Peyer's patch (tissue), 4 donors: ENCODE measurements at regions not wholly inside any gene's neighbourhood (a gene's known extent, or its start where the extent isn't known, plus 50 kb on each side); places are given as distances from the start of the nearest gene placed in this dataset.

ENCODE experiments used
- DNase-seq, 3 donors: peaks; one replicate each; pipeline ENCODE4 v3.0.0-alpha.2; 2017 to 2019
- H3K27ac ChIP-seq, 4 donors: fragments of 200-600 bp; sonication (generic); one replicate each; pipeline ENCODE4 v1.5.1; 2016 to 2019
- H3K27me3 ChIP-seq, 2 donors: fragments of 200-600 bp; sonication (generic); one replicate each; pipeline ENCODE4 v1.5.1; 2019
- H3K36me3 ChIP-seq, 3 donors: fragments of 200-600 bp; sonication (generic); one replicate each; pipeline ENCODE4 v1.5.1; 2016 to 2019
- H3K4me1 ChIP-seq, 4 donors: fragments of 200-600 bp; sonication (generic); one replicate each; pipeline ENCODE4 v1.5.1; 2016 to 2019
- H3K4me3 ChIP-seq, 4 donors: fragments of 200-600 bp; sonication (generic); 1 replicate in 3 of 4; 2 replicates in 1 of 4; pipeline ENCODE4 v1.5.1; 2016 to 2019; ENCODE audit warnings: mild to moderate bottlenecking in 1 of 4
- H3K9me3 ChIP-seq, 4 donors: fragments of 200-600 bp; sonication (generic); one replicate each; pipeline ENCODE4 v1.5.1; 2016 to 2019; ENCODE audit warnings: mild to moderate bottlenecking in 1 of 4
- POLR2A ChIP-seq, 2 donors: fragments of 450-650 bp; IDR thresholded peaks; one replicate each; pipeline ENCODE4 v1.5.1; 2017; ENCODE audit warnings: antibody characterized with exemption in 2 of 2, mild to moderate bottlenecking in 2 of 2, moderate library complexity in 2 of 2
- TF ChIP-seq, protein P1 (sequence below), 6 experiments: fragments of 450-650 bp in 4 of 6; fragments of 200-600 bp in 2 of 6; sonication (generic) in 1 of 6; IDR thresholded peaks; one replicate each; pipeline ENCODE4 v1.5.1; 2017 to 2019; ENCODE audit warnings: antibody characterized with exemption in 6 of 6, mild to moderate bottlenecking in 3 of 6, moderate library complexity in 1 of 6

DNA sequence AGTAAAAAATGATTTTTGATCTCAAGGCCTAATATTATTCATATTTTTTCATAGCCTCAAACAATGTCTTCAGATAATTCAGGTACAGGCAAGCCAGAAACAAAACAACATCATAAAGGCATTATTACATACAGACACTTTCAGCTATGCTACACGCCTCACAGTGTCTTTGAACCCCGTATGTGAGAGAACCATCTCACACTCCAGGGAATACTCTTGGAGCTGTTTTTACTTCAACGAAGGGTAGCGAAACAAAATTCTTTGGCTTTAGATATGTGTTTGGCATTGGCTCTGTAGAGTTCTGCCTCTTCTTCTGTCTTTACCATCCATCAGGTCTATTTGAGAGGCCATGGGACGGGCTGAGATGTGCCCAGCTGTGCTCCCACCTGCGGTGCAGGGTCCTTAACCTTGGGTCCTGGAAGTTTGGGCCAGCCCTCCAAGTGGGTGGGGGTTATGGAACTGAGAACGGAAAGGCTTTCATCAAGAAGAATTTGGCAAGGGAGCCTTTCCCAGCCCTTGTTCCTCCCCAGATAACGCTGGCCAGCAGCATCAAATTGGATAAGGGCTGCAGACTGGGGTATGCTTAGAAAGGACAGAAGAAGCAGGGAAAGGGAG, 276.9 kb downstream of the TCF7L2 start:
- DNase-seq = no peak
- H3K4me1 ChIP-seq = no peaks in the 10 kb centered on the region
- TF ChIP-seq, protein P1, sequence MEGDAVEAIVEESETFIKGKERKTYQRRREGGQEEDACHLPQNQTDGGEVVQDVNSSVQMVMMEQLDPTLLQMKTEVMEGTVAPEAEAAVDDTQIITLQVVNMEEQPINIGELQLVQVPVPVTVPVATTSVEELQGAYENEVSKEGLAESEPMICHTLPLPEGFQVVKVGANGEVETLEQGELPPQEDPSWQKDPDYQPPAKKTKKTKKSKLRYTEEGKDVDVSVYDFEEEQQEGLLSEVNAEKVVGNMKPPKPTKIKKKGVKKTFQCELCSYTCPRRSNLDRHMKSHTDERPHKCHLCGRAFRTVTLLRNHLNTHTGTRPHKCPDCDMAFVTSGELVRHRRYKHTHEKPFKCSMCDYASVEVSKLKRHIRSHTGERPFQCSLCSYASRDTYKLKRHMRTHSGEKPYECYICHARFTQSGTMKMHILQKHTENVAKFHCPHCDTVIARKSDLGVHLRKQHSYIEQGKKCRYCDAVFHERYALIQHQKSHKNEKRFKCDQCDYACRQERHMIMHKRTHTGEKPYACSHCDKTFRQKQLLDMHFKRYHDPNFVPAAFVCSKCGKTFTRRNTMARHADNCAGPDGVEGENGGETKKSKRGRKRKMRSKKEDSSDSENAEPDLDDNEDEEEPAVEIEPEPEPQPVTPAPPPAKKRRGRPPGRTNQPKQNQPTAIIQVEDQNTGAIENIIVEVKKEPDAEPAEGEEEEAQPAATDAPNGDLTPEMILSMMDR (IDR thresholded peaks at IDR 0.05) = no peak
- no peak for TF ChIP-seq POLR2A (IDR thresholded peaks at IDR 0.05)
- no peaks in the 10 kb centered on the region for H3K36me3 ChIP-seq
- H3K27me3 ChIP-seq = no peaks in the 10 kb centered on the region
- H3K27ac ChIP-seq = no peak overlapping the region
- H3K4me3 ChIP-seq = no peak overlapping the region
- H3K9me3 ChIP-seq = no peaks in the 10 kb centered on the region

GRCh38 chr10:113228530-113228929, 278.5 kb downstream of the TCF7L2 start:
- no peaks in the 10 kb centered on the region for H3K36me3 ChIP-seq
- no peak overlapping the region for H3K27ac ChIP-seq
- no peak for DNase-seq
- TF ChIP-seq, protein P1 (IDR thresholded peaks at IDR 0.05) = no peak
- no peak for TF ChIP-seq POLR2A (IDR thresholded peaks at IDR 0.05)
- H3K27me3 ChIP-seq = no peaks in the 10 kb centered on the region
- H3K4me1 ChIP-seq = no peaks in the 10 kb centered on the region
- H3K4me3 ChIP-seq = no peak overlapping the region
- H3K9me3 ChIP-seq = no peaks in the 10 kb centered on the region

- Histone ChIP-seq H3K27me3 (no peaks in the 10 kb centered on the region), H3K4me1 (no peaks in the 10 kb centered on the region), H3K27ac (no peak overlapping the region), H3K9me3 (no peaks in the 10 kb centered on the region), H3K4me3 (no peak overlapping the region), H3K36me3 (no peaks in the 10 kb centered on the region)
- TF ChIP-seq, protein P1 (IDR thresholded peaks at IDR 0.05) = no peak
- TF ChIP-seq POLR2A (IDR thresholded peaks at IDR 0.05) = no peak
- DNase-seq = no peak
Measured at GRCh38 chr10:113230011-113230610, 280.1 kb downstream of the TCF7L2 start.

GRCh38 chr10:113232928-113233511, 283.0 kb downstream of the TCF7L2 start:
- TF ChIP-seq POLR2A (IDR thresholded peaks at IDR 0.05) = no peak
- TF ChIP-seq, protein P1 (IDR thresholded peaks at IDR 0.05) = no peak
- no peaks in the 10 kb centered on the region for H3K27me3 ChIP-seq
- no peak for DNase-seq
- H3K36me3 ChIP-seq = no peaks in the 10 kb centered on the region
- H3K27ac ChIP-seq = no peak overlapping the region
- H3K4me1 ChIP-seq = no peaks in the 10 kb centered on the region
- no peak overlapping the region for H3K4me3 ChIP-seq
- no peaks in the 10 kb centered on the region for H3K9me3 ChIP-seq

DNA sequence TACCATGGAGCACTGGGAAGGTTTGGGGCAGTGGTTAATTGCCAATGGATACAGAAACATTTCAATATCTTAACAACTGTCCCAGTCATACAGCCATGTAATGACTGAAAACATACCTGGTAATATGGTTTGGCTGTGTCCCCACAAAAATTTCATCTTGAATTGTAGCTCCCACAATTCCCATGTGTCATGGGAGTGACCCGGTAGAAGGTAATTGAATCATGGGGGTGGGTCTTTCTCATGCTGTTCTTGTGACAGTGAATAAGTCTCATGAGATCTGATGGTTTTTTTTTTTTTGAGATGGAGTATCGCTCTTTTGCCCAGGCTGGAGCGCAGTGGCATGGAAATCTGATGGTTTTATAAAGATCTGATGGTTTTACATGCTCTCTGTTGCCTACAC, 284.4 kb downstream of the TCF7L2 start:
- TF ChIP-seq POLR2A (IDR thresholded peaks at IDR 0.05) = no peak
- TF ChIP-seq, protein P1 (IDR thresholded peaks at IDR 0.05) = no peak

More for the DNA sequence above, 284.4 kb downstream of the TCF7L2 start:
- Histone ChIP-seq H3K4me3 (no peak overlapping the region), H3K9me3 (no peaks in the 10 kb centered on the region), H3K4me1 (no peaks in the 10 kb centered on the region), H3K27ac (no peak overlapping the region), H3K36me3 (no peaks in the 10 kb centered on the region), H3K27me3 (no peaks in the 10 kb centered on the region)
- DNase-seq = no peak
